ENCODE measurements at regions not wholly inside any gene's neighbourhood (a gene's known extent, or its start where the extent isn't known, plus 50 kb on each side); places are given as distances from the start of the nearest gene placed in this dataset.

DNA sequence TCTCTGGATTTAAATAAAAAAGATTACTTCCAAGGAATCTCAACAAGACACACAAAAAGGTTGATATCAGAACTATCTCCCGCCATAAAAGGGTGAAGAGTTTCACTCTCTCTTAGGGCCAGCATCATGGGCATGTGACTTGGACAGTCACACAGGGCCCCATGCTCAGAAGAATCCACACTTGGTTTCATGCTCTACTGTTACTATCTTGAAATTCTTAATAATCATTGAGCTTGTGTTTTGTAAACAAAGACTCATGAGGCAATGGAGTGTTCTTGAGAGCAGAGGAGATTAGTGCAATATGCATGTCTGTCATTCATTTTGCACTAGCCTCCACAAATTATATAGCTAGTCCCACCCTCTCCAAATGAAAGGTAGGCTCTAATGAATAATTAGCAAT is 58.4 kb downstream of the HMHB1 start:
- no peak overlapping the region for H3K27ac ChIP-seq
- WGBS, 2 donors = 85 to 100% methylated on average over 1 of the region's 1 CpG
- intact Hi-C loops (cut with DNase I; ENCODE audit: low total_unique reads) = no loop called here

GRCh38 chr5:143870871-143871632 is 59.1 kb downstream of the HMHB1 start:
- H3K4me3 ChIP-seq = no peak overlapping the region
- H3K36me3 ChIP-seq (ENCODE audit: low read depth, missing control alignments) = no peaks in the 10 kb centered on the region
- no peak for TF ChIP-seq POLR2A (IDR thresholded peaks at IDR 0.05)
- TF ChIP-seq, protein P1, sequence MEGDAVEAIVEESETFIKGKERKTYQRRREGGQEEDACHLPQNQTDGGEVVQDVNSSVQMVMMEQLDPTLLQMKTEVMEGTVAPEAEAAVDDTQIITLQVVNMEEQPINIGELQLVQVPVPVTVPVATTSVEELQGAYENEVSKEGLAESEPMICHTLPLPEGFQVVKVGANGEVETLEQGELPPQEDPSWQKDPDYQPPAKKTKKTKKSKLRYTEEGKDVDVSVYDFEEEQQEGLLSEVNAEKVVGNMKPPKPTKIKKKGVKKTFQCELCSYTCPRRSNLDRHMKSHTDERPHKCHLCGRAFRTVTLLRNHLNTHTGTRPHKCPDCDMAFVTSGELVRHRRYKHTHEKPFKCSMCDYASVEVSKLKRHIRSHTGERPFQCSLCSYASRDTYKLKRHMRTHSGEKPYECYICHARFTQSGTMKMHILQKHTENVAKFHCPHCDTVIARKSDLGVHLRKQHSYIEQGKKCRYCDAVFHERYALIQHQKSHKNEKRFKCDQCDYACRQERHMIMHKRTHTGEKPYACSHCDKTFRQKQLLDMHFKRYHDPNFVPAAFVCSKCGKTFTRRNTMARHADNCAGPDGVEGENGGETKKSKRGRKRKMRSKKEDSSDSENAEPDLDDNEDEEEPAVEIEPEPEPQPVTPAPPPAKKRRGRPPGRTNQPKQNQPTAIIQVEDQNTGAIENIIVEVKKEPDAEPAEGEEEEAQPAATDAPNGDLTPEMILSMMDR (IDR thresholded peaks at IDR 0.05) = no peak
- H3K27me3 ChIP-seq = no peaks in the 10 kb centered on the region
- WGBS, 2 donors = 83 to 91% methylated on average over 5 of the region's 5 CpGs
- intact Hi-C loops (cut with DNase I; ENCODE audit: low total_unique reads) = no loop called here
- no peaks in the 10 kb centered on the region for H3K4me1 ChIP-seq
- H3K9me3 ChIP-seq = no peaks in the 10 kb centered on the region
- H3K27ac ChIP-seq = no peak overlapping the region
- no peak for DNase-seq

More for the DNA sequence above, 58.4 kb downstream of the HMHB1 start:
- DNase-seq = no peak
- H3K4me1 ChIP-seq = no peaks in the 10 kb centered on the region
- no peak overlapping the region for H3K4me3 ChIP-seq
- H3K9me3 ChIP-seq = no peaks in the 10 kb centered on the region
- H3K27me3 ChIP-seq = no peaks in the 10 kb centered on the region
- TF ChIP-seq, protein P1 (IDR thresholded peaks at IDR 0.05) = no peak
- TF ChIP-seq POLR2A (IDR thresholded peaks at IDR 0.05) = no peak
- H3K36me3 ChIP-seq (ENCODE audit: low read depth, missing control alignments) = no peaks in the 10 kb centered on the region

DNA sequence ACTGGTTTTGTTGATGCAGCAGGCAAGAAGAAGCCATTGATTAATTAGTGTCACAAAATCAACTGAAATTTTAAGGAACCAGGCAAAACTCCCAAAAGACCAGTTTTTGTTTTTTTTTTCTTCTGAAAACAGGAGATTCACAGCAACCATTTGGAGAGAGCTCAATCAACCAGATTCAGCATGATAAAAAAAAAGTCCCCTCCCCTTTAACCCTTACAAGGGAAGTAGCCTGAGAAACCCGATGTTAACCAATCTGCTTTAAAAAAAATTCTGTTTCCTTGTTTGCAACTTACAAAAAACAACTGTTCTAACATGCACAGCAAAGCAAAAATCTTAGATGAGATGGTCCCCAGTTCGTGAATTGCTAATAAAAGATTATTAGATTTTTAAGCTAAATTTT is 59.7 kb downstream of the HMHB1 start:
- TF ChIP-seq, protein P1 (IDR thresholded peaks at IDR 0.05) = no peak
- TF ChIP-seq POLR2A (IDR thresholded peaks at IDR 0.05) = no peak
- WGBS, 2 donors = 80 to 82% methylated on average over 2 of the region's 2 CpGs

DNA sequence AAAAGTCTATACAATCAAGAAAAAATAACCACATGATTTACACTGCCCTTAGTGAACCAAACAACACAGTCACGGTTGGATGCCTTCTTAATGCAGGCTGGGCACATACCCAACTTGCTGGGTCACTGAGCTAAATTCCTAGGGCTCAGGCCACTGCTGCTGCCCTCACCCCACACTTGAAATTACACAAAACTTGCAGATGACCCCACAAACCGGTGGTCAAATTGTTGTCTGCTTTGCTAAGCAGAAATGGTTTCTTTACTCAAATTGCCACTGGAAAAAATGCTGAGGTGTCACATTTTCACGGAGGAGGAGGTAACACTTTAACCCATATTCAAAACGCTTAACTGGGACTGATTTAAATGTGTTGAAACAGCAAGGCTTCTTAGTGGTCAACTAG is 62.4 kb downstream of the HMHB1 start:
- TF ChIP-seq, protein P1 (IDR thresholded peaks at IDR 0.05) = no peak
- no peak for TF ChIP-seq POLR2A (IDR thresholded peaks at IDR 0.05)
- no peak overlapping the region for H3K4me3 ChIP-seq
- intact Hi-C loops (cut with DNase I; ENCODE audit: low total_unique reads) = no loop called here
- no peak overlapping the region for H3K27ac ChIP-seq
- no peaks in the 10 kb centered on the region for H3K9me3 ChIP-seq
- no peaks in the 10 kb centered on the region for H3K27me3 ChIP-seq
- DNase-seq = no peak
- 63 to 67% methylated on average over 4 of the region's 4 CpGs for WGBS, 2 donors
- H3K4me1 ChIP-seq = no peaks in the 10 kb centered on the region
- no peaks in the 10 kb centered on the region for H3K36me3 ChIP-seq (ENCODE audit: low read depth, missing control alignments)

More for the DNA sequence above, 59.7 kb downstream of the HMHB1 start:
- H3K4me3 ChIP-seq = no peak overlapping the region
- H3K4me1 ChIP-seq = no peaks in the 10 kb centered on the region
- no peaks in the 10 kb centered on the region for H3K27me3 ChIP-seq
- intact Hi-C loops (cut with DNase I; ENCODE audit: low total_unique reads) = no loop called here
- no peak for DNase-seq
- H3K9me3 ChIP-seq = no peaks in the 10 kb centered on the region
- no peak overlapping the region for H3K27ac ChIP-seq
- H3K36me3 ChIP-seq (ENCODE audit: low read depth, missing control alignments) = no peaks in the 10 kb centered on the region

- H3K4me1 ChIP-seq = no peaks in the 10 kb centered on the region
- 61 to 86% methylated on average over 2 of the region's 2 CpGs for WGBS, 2 donors
- H3K9me3 ChIP-seq = no peaks in the 10 kb centered on the region
- TF ChIP-seq, protein P1 (IDR thresholded peaks at IDR 0.05) = no peak
- no peak for TF ChIP-seq POLR2A (IDR thresholded peaks at IDR 0.05)
- no peak overlapping the region for H3K27ac ChIP-seq
- H3K4me3 ChIP-seq = no peak overlapping the region
- intact Hi-C loops (cut with DNase I; ENCODE audit: low total_unique reads) = no loop called here
- DNase-seq = no peak
- no peaks in the 10 kb centered on the region for H3K36me3 ChIP-seq (ENCODE audit: low read depth, missing control alignments)
- H3K27me3 ChIP-seq = no peaks in the 10 kb centered on the region
Observed at GRCh38 chr5:143877196-143877595, 65.2 kb downstream of the HMHB1 start.

Data from testis (tissue), 2 donors.